Ovary (tissue), 3 donors: ENCODE measurements at regions not wholly inside any gene's neighbourhood (a gene's known extent, or its start where the extent isn't known, plus 50 kb on each side); places are given as distances from the start of the nearest gene placed in this dataset.

Experiments
- CTCF ChIP-seq, 3 donors: fragments of 450-650 bp in 2 of 3; fragments of 200-600 bp in 1 of 3; IDR thresholded peaks; one replicate each; pipeline versions ENCODE4 v1.5.1 to v1.8.0; 2016 to 2022; ENCODE audit warnings: antibody characterized with exemption in 3 of 3, mild to moderate bottlenecking in 1 of 3
- POLR2A ChIP-seq: fragments of 450-650 bp; IDR thresholded peaks from one replicate; pipeline ENCODE4 v1.6.1; 2017; ENCODE audit warnings: antibody characterized with exemption, mild to moderate bottlenecking, moderate library complexity
- donor health status: DM: no; HTN: no; CAD: no.

- no peak for TF ChIP-seq CTCF (IDR thresholded peaks at IDR 0.05)
- TF ChIP-seq POLR2A, result no peak
These were observed 175.3 kb downstream of the EMP1 start for GRCh38 chr12:13371797-13372196.
